Smooth muscle cell (in vitro differentiated cells): ENCODE measurements at regions not wholly inside any gene's neighbourhood (a gene's known extent, or its start where the extent isn't known, plus 50 kb on each side); places are given as distances from the start of the nearest gene placed in this dataset.

Experiments
- DNase-seq: peaks from one replicate; lab custom pipeline; 2025; ENCODE audit not compliant: unreplicated experiment; lab: John Stamatoyannopoulos, UW
- H2AFZ ChIP-seq: fragments of 200-600 bp; sonication (generic); 2 replicates; pipeline ENCODE4 v1.6.0; 2016; ENCODE audit warnings: antibody characterized with exemption, low read depth, mild to moderate bottlenecking
- H3F3A ChIP-seq: fragments of 200-600 bp; sonication (generic); 2 replicates; pipeline ENCODE4 v1.6.0; 2017; ENCODE audit warnings: antibody characterized with exemption, low read depth
- H3K27ac ChIP-seq: fragments of 200-600 bp; sonication (generic); 2 replicates; pipeline ENCODE4 v1.5.1; 2016; ENCODE audit warnings: low read depth, mild to moderate bottlenecking
- H3K27me3 ChIP-seq: fragments of 200-600 bp; sonication (generic); 2 replicates; pipeline ENCODE4 v1.6.1; 2016; ENCODE audit warnings: low read depth, mild to moderate bottlenecking
- H3K36me3 ChIP-seq: fragments of 200-600 bp; sonication (generic); 2 replicates; pipeline ENCODE4 v1.5.1; 2016; ENCODE audit warnings: low read depth
- H3K4me1 ChIP-seq: fragments of 200-600 bp; sonication (generic); 2 replicates; pipeline ENCODE4 v1.5.1; 2016; ENCODE audit warnings: low read depth
- H3K4me2 ChIP-seq: fragments of 200-600 bp; sonication (generic); 2 replicates; pipeline ENCODE4 v1.6.0; 2016; ENCODE audit warnings: mild to moderate bottlenecking
- H3K4me3 ChIP-seq: fragments of 200-600 bp; sonication (generic); 2 replicates; pipeline ENCODE4 v1.5.1; 2016; ENCODE audit warnings: mild to moderate bottlenecking
- H3K79me2 ChIP-seq: fragments of 200-600 bp; sonication (generic); 2 replicates; pipeline ENCODE4 v1.6.0; 2016; ENCODE audit warnings: low read depth, mild to moderate bottlenecking
- H3K9ac ChIP-seq: fragments of 200-600 bp; sonication (generic); 2 replicates; pipeline ENCODE4 v1.6.0; 2016; ENCODE audit warnings: low read depth
- H3K9me3 ChIP-seq: fragments of 200-600 bp; sonication (generic); replicated peaks from 2 replicates; pipeline ENCODE4 v1.5.1; 2016; ENCODE audit warnings: low read depth
- H4K20me1 ChIP-seq: fragments of 200-600 bp; sonication (generic); 2 replicates; pipeline ENCODE4 v1.6.0; 2016; ENCODE audit warnings: low read depth
- WGBS: methylation state at CpG from one replicate; pipeline ENCODE4 v1.1.7; 2016; ENCODE audit warnings: low lambda C conversion rate; 5-methylcytosine and 5-hydroxymethylcytosine counted together
- TF ChIP-seq, protein P1 (sequence below): fragments of 200-600 bp; sonication (generic); IDR thresholded peaks from 2 replicates; pipeline ENCODE4 v1.5.1; 2017; ENCODE audit warnings: borderline replicate concordance, mild to moderate bottlenecking, antibody characterized with exemption; ENCODE audit not compliant: insufficient read depth, poor library complexity, severe bottlenecking

DNA sequence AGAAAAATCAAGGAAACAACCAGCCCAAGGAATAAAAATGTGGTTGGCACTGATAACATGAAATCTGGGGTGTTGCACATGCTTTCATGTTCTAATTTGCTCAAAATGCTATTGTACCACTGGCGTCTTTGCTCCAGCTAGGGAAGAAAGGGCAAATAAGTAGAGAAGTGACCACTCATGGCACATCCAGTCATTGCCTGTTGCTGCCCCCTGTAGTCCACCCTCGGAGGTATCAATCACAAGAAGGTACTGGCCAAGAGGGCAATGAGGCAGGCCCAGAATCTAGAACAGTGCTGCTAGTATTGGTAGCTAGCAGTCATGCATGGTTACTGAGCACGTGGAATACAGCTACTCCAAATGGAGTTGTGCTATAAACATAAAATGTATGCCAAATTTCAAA is 213.4 kb downstream of the CDCA7 start:
- Histone ChIP-seq H3K4me3 (no peak overlapping the region), H3F3A (no peaks in the 10 kb centered on the region), H3K27me3 (no peaks in the 10 kb centered on the region), H2AFZ (no peak overlapping the region), H3K4me1 (peaks cover 13% of the 10 kb centered on the region), H3K27ac (no peak overlapping the region), H3K9ac (no peak overlapping the region), H3K9me3 (no peaks in the 10 kb centered on the region), H3K79me2 (no peaks in the 10 kb centered on the region), H3K4me2 (no peak overlapping the region), H3K36me3 (no peaks in the 10 kb centered on the region), H4K20me1 (no peaks in the 10 kb centered on the region)
- no peak for DNase-seq
- TF ChIP-seq, protein P1, sequence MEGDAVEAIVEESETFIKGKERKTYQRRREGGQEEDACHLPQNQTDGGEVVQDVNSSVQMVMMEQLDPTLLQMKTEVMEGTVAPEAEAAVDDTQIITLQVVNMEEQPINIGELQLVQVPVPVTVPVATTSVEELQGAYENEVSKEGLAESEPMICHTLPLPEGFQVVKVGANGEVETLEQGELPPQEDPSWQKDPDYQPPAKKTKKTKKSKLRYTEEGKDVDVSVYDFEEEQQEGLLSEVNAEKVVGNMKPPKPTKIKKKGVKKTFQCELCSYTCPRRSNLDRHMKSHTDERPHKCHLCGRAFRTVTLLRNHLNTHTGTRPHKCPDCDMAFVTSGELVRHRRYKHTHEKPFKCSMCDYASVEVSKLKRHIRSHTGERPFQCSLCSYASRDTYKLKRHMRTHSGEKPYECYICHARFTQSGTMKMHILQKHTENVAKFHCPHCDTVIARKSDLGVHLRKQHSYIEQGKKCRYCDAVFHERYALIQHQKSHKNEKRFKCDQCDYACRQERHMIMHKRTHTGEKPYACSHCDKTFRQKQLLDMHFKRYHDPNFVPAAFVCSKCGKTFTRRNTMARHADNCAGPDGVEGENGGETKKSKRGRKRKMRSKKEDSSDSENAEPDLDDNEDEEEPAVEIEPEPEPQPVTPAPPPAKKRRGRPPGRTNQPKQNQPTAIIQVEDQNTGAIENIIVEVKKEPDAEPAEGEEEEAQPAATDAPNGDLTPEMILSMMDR, result no peak
- WGBS, result 61% methylated on average over 3 of the region's 3 CpGs

DNA sequence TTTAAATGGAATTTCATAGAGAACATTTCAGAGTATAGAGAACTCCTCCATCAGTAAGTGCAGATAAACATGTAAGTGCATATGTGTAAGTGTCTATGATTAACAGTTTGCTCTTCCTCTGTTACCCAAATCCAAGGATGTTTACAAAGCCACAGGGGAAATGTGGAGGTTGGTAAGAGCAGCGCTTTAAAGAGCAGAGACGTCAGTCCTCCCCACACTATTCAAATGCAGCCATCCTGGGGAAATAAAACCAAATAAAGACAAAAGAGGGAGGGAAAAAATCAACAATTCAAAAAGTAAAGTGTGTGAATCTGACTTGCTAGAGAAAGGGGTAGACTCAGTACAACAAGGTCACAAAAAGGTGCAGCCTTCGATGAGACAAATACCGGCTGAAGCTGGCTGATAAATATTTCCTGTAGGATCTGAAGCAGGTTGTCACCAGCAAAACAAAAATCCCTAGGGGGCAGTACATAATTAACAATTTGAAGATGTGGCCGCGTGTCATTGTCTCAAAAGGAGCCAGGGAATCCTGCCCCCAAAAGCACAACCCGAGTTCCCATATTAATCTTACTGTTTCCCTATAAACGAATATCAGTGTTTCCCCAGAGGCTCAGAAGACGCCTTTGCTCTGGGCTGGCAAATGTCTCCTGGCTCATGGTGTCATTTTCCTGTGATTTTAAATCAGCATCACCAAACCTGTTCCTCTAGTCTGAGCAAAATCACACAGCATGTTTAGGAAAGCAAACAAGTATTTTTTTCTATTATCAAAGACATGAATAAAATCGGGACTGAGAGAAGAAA is 216.5 kb downstream of the CDCA7 start:
- TF ChIP-seq, protein P1, result peak; percentile 44
- no peaks in the 10 kb centered on the region for H3K36me3 ChIP-seq
- DNase-seq, result no peak
- peaks cover 13% of the 10 kb centered on the region for H3K4me1 ChIP-seq
- no peaks in the 10 kb centered on the region for H3K79me2 ChIP-seq
- H3K9ac ChIP-seq, result no peak overlapping the region
- H3K9me3 ChIP-seq, result no peaks in the 10 kb centered on the region
- H4K20me1 ChIP-seq, result no peaks in the 10 kb centered on the region
- no peaks in the 10 kb centered on the region for H3K27me3 ChIP-seq
- H3K4me3 ChIP-seq, result peak overlapping the region; percentile 23
- no peak overlapping the region for H3K27ac ChIP-seq
- peak overlapping the region; percentile 67 for H2AFZ ChIP-seq
- WGBS, result 16% methylated on average over 10 of the region's 10 CpGs
- no peaks in the 10 kb centered on the region for H3F3A ChIP-seq
- H3K4me2 ChIP-seq, result peak overlapping the region; percentile 79

DNA sequence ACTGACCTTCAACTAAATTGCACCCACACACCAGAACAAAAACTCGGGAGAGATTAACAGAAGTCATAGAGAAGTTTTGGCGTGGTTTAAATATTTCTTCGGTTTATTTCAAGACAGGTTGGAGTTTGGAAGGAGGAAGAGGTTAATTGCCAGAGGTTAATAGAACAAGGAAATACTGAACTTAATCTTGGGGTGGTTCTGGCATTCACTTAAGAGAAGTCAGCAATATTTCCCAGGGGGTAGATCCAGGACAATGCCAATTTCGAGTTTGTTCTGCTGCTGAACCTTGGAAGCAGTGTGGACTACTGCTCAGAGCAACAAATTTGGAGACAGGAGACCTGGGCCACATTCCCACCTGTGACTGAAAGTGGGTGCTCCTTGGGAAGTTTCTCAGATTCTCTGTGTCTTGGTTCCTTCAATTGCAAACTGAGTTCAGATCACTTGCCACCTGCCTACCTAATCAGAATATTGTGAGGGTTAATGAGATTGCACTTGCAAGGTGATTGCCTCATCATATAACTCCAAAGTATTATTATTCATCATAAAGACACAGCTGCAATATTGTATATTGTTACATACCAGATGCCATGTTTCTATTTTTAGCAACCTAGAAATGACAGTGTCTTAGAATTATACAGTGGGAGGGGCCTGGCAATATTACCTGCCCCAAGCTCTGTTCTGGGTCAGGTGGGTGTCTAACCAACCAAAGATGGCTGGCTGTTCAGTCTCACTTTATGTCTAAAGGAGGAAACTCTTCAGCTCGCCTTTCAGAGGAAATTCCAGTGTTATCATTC is 217.4 kb downstream of the CDCA7 start:
- H3K4me3 ChIP-seq, result peak overlapping the region; percentile 23
- TF ChIP-seq, protein P1, result no peak
- no peak overlapping the region for H3K9ac ChIP-seq
- peaks cover 13% of the 10 kb centered on the region for H3K4me1 ChIP-seq
- no peaks in the 10 kb centered on the region for H3K9me3 ChIP-seq
- H3K27ac ChIP-seq, result no peak overlapping the region
- no peak for DNase-seq
- no peaks in the 10 kb centered on the region for H3K36me3 ChIP-seq
- no peaks in the 10 kb centered on the region for H3K27me3 ChIP-seq
- no peaks in the 10 kb centered on the region for H3K79me2 ChIP-seq
- H3K4me2 ChIP-seq, result peak overlapping the region; percentile 79
- no peaks in the 10 kb centered on the region for H3F3A ChIP-seq
- peak overlapping the region; percentile 67 for H2AFZ ChIP-seq
- H4K20me1 ChIP-seq, result no peaks in the 10 kb centered on the region
- whole genome bisulfite sequencing, result 75% methylated on average over 5 of the region's 5 CpGs
